ENCODE measurements at regions not wholly inside any gene's neighbourhood (a gene's known extent, or its start where the extent isn't known, plus 50 kb on each side); places are given as distances from the start of the nearest gene placed in this dataset.

DNA sequence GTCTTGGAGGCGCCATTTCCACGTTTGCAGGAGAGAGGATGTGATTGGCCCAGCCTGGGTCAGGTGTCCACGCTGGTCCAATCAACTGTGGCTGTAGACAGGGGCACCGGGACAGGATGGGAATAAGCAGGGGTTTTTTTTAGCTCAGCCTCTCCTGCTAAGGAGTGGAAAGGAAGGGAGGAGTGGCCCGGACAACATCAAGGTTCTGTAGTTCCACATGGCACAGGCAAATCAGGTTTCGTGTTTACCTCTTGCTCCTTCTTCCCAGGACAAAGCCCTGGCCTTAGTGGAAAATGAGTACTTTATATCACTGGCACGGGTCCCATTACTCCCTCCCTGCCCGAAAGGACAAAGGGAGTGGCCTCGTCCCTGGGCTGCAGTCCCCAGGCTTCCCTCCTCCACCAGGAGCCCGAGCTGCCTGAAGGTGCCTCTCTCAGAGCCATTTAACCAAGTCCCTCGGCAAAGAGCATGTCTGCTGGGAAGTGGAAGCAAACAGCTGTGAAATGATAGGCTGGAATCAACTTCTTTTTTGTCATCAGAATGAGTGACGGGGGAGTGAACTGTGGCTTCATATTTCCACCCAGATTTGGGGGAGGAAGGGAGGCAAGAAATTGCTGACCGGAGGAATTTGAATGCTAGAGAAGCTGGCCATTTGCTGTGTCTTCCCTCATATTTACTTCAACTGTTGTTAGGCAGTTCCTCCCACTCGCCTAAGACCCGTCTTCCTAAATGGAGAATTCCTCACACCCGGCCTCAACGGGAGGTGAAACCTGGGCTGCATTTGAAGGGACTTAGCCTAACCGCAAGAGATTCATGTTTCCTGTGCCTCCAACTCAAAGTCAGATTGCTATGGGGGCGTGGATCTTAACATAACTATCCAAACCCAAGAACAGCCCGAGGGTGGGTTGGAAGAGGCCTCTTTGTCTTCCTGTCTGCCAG is 84.9 kb upstream of the SLC44A3 start:
- Histone ChIP-seq H3K4me3 (no peak overlapping the region), H3K9me3 (no peaks in the 10 kb centered on the region), H3K27me3 (no peaks in the 10 kb centered on the region), H3K4me1 (peaks cover 0 to 5% (median 0%) of the 10 kb centered on the region in 3 donors), H3K27ac (peak overlapping the region in 1 of 4 donors; percentile 17), H3K36me3 (no peaks in the 10 kb centered on the region)
- WGBS, 2 donors (ENCODE audit: low coverage in 1 of 2), result 53 to 55% methylated on average over 7 to 16 of the region's 20 CpGs
- peak; percentile 36 for ATAC-seq
- TF ChIP-seq, protein P1, sequence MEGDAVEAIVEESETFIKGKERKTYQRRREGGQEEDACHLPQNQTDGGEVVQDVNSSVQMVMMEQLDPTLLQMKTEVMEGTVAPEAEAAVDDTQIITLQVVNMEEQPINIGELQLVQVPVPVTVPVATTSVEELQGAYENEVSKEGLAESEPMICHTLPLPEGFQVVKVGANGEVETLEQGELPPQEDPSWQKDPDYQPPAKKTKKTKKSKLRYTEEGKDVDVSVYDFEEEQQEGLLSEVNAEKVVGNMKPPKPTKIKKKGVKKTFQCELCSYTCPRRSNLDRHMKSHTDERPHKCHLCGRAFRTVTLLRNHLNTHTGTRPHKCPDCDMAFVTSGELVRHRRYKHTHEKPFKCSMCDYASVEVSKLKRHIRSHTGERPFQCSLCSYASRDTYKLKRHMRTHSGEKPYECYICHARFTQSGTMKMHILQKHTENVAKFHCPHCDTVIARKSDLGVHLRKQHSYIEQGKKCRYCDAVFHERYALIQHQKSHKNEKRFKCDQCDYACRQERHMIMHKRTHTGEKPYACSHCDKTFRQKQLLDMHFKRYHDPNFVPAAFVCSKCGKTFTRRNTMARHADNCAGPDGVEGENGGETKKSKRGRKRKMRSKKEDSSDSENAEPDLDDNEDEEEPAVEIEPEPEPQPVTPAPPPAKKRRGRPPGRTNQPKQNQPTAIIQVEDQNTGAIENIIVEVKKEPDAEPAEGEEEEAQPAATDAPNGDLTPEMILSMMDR (IDR thresholded peaks at IDR 0.05), result no peak
- TF ChIP-seq EP300 (IDR thresholded peaks at IDR 0.05), result no peak
- TF ChIP-seq POLR2A (IDR thresholded peaks at IDR 0.05), result no peak
- no peak for TF ChIP-seq POLR2AphosphoS5 (IDR thresholded peaks at IDR 0.05)

DNA sequence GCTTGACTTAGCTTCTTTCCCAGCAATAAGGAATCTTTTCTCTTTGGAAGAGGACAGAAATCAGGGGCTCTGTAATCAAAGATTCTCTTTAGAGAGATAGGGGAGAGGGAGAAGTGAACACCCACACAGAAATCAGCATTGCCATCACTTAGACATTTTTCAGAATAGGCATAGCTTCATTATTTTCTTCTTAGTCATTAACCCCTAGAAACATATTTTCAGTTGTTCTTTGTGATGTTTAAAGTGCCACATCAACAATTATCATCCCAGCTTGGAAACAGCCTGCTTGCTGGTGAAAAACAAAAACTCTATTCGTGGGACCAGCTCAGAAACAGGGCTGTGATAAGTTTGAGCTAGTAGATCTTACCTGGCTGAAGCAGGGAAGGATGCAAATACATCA is 88.3 kb upstream of the SLC44A3 start:
- H3K9me3 ChIP-seq, result no peaks in the 10 kb centered on the region
- no peak for ATAC-seq
- TF ChIP-seq EP300 (IDR thresholded peaks at IDR 0.05) (no peak), POLR2A (IDR thresholded peaks at IDR 0.05) (no peak), POLR2AphosphoS5 (IDR thresholded peaks at IDR 0.05) (no peak)
- 71 to 83% methylated on average over 1 of the region's 1 CpG for WGBS, 2 donors (ENCODE audit: low coverage in 1 of 2)
- peaks cover 0 to 14% (median 12%) of the 10 kb centered on the region in 3 donors for H3K4me1 ChIP-seq
- no peaks in the 10 kb centered on the region for H3K27me3 ChIP-seq
- H3K27ac ChIP-seq, result no peak overlapping the region
- H3K36me3 ChIP-seq, result no peaks in the 10 kb centered on the region
- H3K4me3 ChIP-seq, result no peak overlapping the region

DNA sequence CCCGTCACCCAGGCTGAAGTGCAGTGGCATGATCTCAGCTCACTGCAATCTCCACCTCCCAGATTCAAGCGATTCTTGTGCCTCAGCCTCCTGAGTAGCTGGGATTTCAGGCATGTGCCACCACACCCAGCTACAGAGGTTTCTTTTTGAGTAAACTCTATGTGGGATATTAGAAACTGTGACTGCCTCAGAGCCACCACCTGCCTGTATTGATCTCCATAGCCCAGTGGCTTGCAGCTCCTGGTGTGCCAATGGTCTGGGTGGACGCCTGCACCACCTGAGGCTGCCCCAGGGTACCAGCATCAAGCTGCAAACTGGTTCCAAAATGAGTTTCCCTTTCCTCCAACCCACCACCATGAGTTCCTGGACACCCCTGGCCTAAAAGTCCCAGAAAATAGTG is 89.7 kb upstream of the SLC44A3 start:
- no peak for ATAC-seq
- no peaks in the 10 kb centered on the region for H3K27me3 ChIP-seq
- H3K4me3 ChIP-seq, result no peak overlapping the region
- TF ChIP-seq, protein P1 (IDR thresholded peaks at IDR 0.05), result no peak
- TF ChIP-seq POLR2A (IDR thresholded peaks at IDR 0.05), result no peak
- no peak for TF ChIP-seq EP300 (IDR thresholded peaks at IDR 0.05)
- no peak for TF ChIP-seq POLR2AphosphoS5 (IDR thresholded peaks at IDR 0.05)
- no peaks in the 10 kb centered on the region for H3K36me3 ChIP-seq
- no peaks in the 10 kb centered on the region for H3K9me3 ChIP-seq
- 73 to 100% methylated on average over 1 to 3 of the region's 3 CpGs for WGBS, 2 donors (ENCODE audit: low coverage in 1 of 2)
- H3K4me1 ChIP-seq, result peaks cover 0 to 14% (median 12%) of the 10 kb centered on the region in 3 donors
- no peak overlapping the region for H3K27ac ChIP-seq

DNA sequence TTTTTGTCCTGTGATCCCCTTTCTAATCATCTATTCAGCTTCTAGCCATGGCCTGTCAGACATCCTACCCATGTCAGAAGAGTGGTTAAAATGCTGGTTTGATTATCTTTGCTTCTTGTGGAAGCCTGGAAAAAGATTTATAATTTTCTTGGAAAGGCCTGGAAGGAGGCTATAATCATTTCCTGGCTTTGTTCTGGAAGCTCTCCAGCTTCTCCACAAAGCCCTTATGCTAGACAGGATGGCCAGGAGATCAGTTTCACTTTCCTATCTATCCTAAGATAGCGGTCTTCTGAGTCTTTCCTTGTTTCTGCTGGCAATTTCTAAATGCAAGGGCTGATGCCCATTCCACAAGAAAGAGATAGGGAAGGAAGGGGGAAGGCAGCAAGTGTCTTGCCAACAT is 90.9 kb upstream of the SLC44A3 start:
- no peak for ATAC-seq
- Histone ChIP-seq H3K36me3 (no peaks in the 10 kb centered on the region), H3K4me1 (peaks cover 0 to 14% (median 12%) of the 10 kb centered on the region in 3 donors), H3K9me3 (no peaks in the 10 kb centered on the region), H3K4me3 (no peak overlapping the region), H3K27me3 (no peaks in the 10 kb centered on the region), H3K27ac (peak overlapping the region in 2 of 4 donors; percentile 32 to 44)
- TF ChIP-seq EP300 (IDR thresholded peaks at IDR 0.05), result no peak
- TF ChIP-seq POLR2AphosphoS5 (IDR thresholded peaks at IDR 0.05), result no peak
- TF ChIP-seq, protein P1 (IDR thresholded peaks at IDR 0.05), result no peak
- no peak for TF ChIP-seq POLR2A (IDR thresholded peaks at IDR 0.05)
- 60% methylated on average over 1 of the region's 1 CpG; no CpG with 5 or more reads in 1 of the 2 donors for WGBS, 2 donors (ENCODE audit: low coverage in 1 of 2)

DNA sequence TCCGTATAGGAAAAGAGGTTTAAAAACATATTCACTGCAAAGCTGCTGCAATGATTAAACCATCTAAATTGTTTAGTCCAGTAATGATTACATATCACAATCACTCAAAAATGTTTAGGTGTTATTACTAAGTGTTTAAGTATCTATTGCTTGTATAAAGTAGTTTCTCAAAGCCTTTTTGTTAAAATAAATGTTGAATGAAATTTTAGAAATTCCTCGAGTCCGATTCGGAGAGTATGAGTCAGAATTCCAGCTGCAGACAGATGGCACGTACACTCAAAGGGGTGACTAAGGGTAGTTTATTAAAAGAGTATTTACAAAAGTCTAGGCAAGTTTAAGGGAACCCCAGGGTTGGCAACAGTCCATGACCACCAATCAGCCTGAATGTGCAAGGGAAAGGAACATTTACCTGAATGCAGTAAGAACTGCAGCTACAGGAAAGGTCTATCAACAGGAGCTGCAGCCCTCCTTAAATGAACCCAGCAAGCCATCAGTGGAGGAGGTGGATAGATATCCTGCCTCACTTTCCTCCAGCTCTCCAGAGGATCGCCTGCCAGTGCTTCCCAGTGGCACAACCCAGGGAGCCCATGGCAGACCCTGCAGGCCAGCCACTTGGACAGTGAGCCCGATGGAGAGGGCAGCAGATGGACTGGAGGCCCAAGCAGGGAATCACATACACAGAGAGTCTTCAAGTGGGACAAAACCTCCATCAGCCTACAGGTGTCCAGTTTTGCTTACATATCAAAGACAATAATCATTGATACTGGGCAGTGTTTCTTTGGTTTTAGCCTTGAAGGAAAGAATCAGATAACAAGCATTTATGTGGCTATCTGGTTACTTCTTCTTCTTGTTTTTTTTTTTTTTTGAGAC is 92.1 kb upstream of the SLC44A3 start:
- Histone ChIP-seq H3K36me3 (no peaks in the 10 kb centered on the region), H3K27ac (peak overlapping the region in 2 of 4 donors; percentile 22 to 54), H3K4me1 (peaks cover 0 to 14% (median 12%) of the 10 kb centered on the region in 3 donors), H3K4me3 (no peak overlapping the region), H3K9me3 (no peaks in the 10 kb centered on the region), H3K27me3 (no peaks in the 10 kb centered on the region)
- 9 to 27% methylated on average over 6 to 7 of the region's 7 CpGs for WGBS, 2 donors (ENCODE audit: low coverage in 1 of 2)
- ATAC-seq, result no peak
- TF ChIP-seq EP300 (IDR thresholded peaks at IDR 0.05), result no peak
- TF ChIP-seq POLR2AphosphoS5 (IDR thresholded peaks at IDR 0.05), result peak; percentile 28
